Natural killer cell (primary cell): ENCODE measurements at regions not wholly inside any gene's neighbourhood (a gene's known extent, or its start where the extent isn't known, plus 50 kb on each side); places are given as distances from the start of the nearest gene placed in this dataset.

ENCODE experiments used
- ATAC-seq, 3 donors: fragments of 150-1000 bp in 2 of 3; fragments of 200-7000 bp in 1 of 3; cut with Tn5 transposase; 1 replicate in 1 of 3; 2 replicates in 2 of 3; pipeline ENCODE4 v1.10.0; 2021; ENCODE audit warnings: mild to moderate bottlenecking in 2 of 3, moderate library complexity in 2 of 3
- DNase-seq, 2 donors: peaks; one replicate each; pipeline versions ENCODE4 v3.0.0 to v3.0.0-alpha.2; 2013 to 2021; ENCODE audit warnings: mixed read lengths in 1 of 2
- H3K27ac ChIP-seq: one replicate; pipeline ENCODE4 v1.5.1; 2013; ENCODE audit warnings: mild to moderate bottlenecking, low read length
- H3K27me3 ChIP-seq: one replicate; pipeline ENCODE4 v1.6.1; 2013; ENCODE audit warnings: low read length; ENCODE audit not compliant: control insufficient read depth, insufficient read depth
- H3K36me3 ChIP-seq: one replicate; pipeline ENCODE4 v1.6.1; 2013; ENCODE audit warnings: low read length; ENCODE audit not compliant: control insufficient read depth, insufficient read depth
- H3K4me1 ChIP-seq: one replicate; pipeline ENCODE4 v1.6.1; 2013; ENCODE audit warnings: low read length; ENCODE audit not compliant: control insufficient read depth, insufficient read depth
- H3K4me3 ChIP-seq: one replicate; pipeline ENCODE4 v1.5.1; 2013; ENCODE audit warnings: low read length
- H3K9me3 ChIP-seq: one replicate; pipeline ENCODE4 v1.6.1; 2013; ENCODE audit warnings: low read length; ENCODE audit not compliant: control insufficient read depth, insufficient read depth
- H3K27ac Mint-ChIP-seq, 2 donors: one replicate each; pipeline ENCODE4 v1.8.0; 2022; ENCODE audit warnings: mild to moderate bottlenecking in 2 of 2, mixed read lengths in 2 of 2, moderate library complexity in 1 of 2
- H3K27me3 Mint-ChIP-seq, 2 donors: one replicate each; pipeline ENCODE4 v1.8.0; 2022; ENCODE audit warnings: low read depth in 2 of 2, mixed read lengths in 2 of 2
- H3K36me3 Mint-ChIP-seq: one replicate; pipeline ENCODE4 v1.8.0; 2022; ENCODE audit warnings: mixed read lengths
- H3K4me1 Mint-ChIP-seq, 2 donors: one replicate each; pipeline ENCODE4 v1.8.0; 2022; ENCODE audit warnings: mixed read lengths in 2 of 2
- H3K4me3 Mint-ChIP-seq: one replicate; pipeline ENCODE4 v1.8.0; 2022; ENCODE audit warnings: mild to moderate bottlenecking, moderate library complexity, mixed read lengths
- H3K9me3 Mint-ChIP-seq, 2 donors: one replicate each; pipeline ENCODE4 v1.8.0; 2022; ENCODE audit warnings: mixed read lengths in 2 of 2
- CTCF ChIP-seq: fragments of 200-600 bp; IDR thresholded peaks from one replicate; pipeline ENCODE4 v1.8.0; 2022; ENCODE audit warnings: antibody characterized with exemption
- WGBS: methylation state at CpG from one replicate; pipeline ENCODE4 v1.1.7; 2013; ENCODE audit warnings: missing lambda C conversion rate; ENCODE audit not compliant: insufficient coverage; 5-methylcytosine and 5-hydroxymethylcytosine counted together
- intact Hi-C: fragments of 100-400 bp; cut with micrococcal nuclease; formaldehyde crosslinking; loops from one replicate; pipeline ENCODE4 v1.14.2; 2022

GRCh38 chr20:58570204-58570859 is 55.1 kb upstream of the APCDD1L start:
- Mint-ChIP-seq H3K27me3 (peaks cover 4 to 13% of the 10 kb centered on the region in 2 donors), H3K4me3 (no peak overlapping the region), H3K36me3 (no peaks in the 10 kb centered on the region), H3K27ac (no peak overlapping the region), H3K9me3 (no peaks in the 10 kb centered on the region), H3K4me1 (no peaks in the 10 kb centered on the region)
- no peak overlapping the region for H3K4me3 ChIP-seq
- intact Hi-C loops = no loop called here
- TF ChIP-seq CTCF = no peak
- no peak overlapping the region for H3K27ac ChIP-seq
- DNase-seq (no peak), ATAC-seq (no peak)
- no peaks in the 10 kb centered on the region for H3K9me3 ChIP-seq
- no peaks in the 10 kb centered on the region for H3K36me3 ChIP-seq
- no peaks in the 10 kb centered on the region for H3K27me3 ChIP-seq
- WGBS = 81% methylated on average over 14 of the region's 15 CpGs
- H3K4me1 ChIP-seq = no peaks in the 10 kb centered on the region

- H3K9me3 Mint-ChIP-seq = no peaks in the 10 kb centered on the region
- no peaks in the 10 kb centered on the region for H3K36me3 Mint-ChIP-seq
- no peak overlapping the region for H3K27ac Mint-ChIP-seq
- H3K27ac ChIP-seq = no peak overlapping the region
- no peaks in the 10 kb centered on the region for H3K36me3 ChIP-seq
- H3K4me1 ChIP-seq = no peaks in the 10 kb centered on the region
- no peaks in the 10 kb centered on the region for H3K27me3 ChIP-seq
- no peaks in the 10 kb centered on the region for H3K4me1 Mint-ChIP-seq
- peaks cover 4 to 13% of the 10 kb centered on the region in 2 donors for H3K27me3 Mint-ChIP-seq
- ATAC-seq (no peak), DNase-seq (no peak)
- no peaks in the 10 kb centered on the region for H3K9me3 ChIP-seq
- no peak for TF ChIP-seq CTCF
- H3K4me3 Mint-ChIP-seq = no peak overlapping the region
- no peak overlapping the region for H3K4me3 ChIP-seq
- intact Hi-C loops = no loop called here
- 61% methylated on average over 23 of the region's 28 CpGs for WGBS
Measured at GRCh38 chr20:58569241-58570125, 54.3 kb upstream of the APCDD1L start.

- Histone ChIP-seq H3K9me3 (no peaks in the 10 kb centered on the region), H3K36me3 (no peaks in the 10 kb centered on the region), H3K27me3 (no peaks in the 10 kb centered on the region), H3K27ac (no peak overlapping the region), H3K4me3 (no peak overlapping the region), H3K4me1 (no peaks in the 10 kb centered on the region)
- Mint-ChIP-seq H3K36me3 (no peaks in the 10 kb centered on the region), H3K27ac (no peak overlapping the region), H3K9me3 (no peaks in the 10 kb centered on the region), H3K4me1 (no peaks in the 10 kb centered on the region), H3K27me3 (peaks cover 4 to 13% of the 10 kb centered on the region in 2 donors), H3K4me3 (no peak overlapping the region)
- no peak for DNase-seq
- WGBS = 82% methylated on average over 20 of the region's 20 CpGs
- no peak for ATAC-seq
- TF ChIP-seq CTCF = no peak
- intact Hi-C loops = no loop called here
Measured at GRCh38 chr20:58568483-58569240, 53.5 kb upstream of the APCDD1L start.
